GM12878 (cell line): ENCODE measurements at regions not wholly inside any gene's neighbourhood (a gene's known extent, or its start where the extent isn't known, plus 50 kb on each side); places are given as distances from the start of the nearest gene placed in this dataset.

Experiments used
- ATAC-seq: fragments of 200-7000 bp; cut with Tn5 transposase; 3 replicates; pipeline ENCODE4 v1.9.1; 2020; ENCODE audit warnings: mild to moderate bottlenecking, moderate library complexity
- BruUV-seq: library from RNA; stranded (reverse); fragments of 400-500 nt; replicated peaks from 2 replicates; lab custom pipeline; 2021; lab: Mats Ljungman, UMichigan
- CTCF ChIA-PET: fragments of 300-600 bp; sonication (Branson Sonifier 250); formaldehyde crosslinking; extraction: SDS; loops from one replicate; lab custom pipeline; 2021; ENCODE audit warnings: inconsistent platforms; lab: Yijun Ruan, JAX
- POLR2A ChIA-PET: fragments of 350-600 bp; formaldehyde crosslinking; extraction: SDS; loops from one replicate; lab custom pipeline; 2021; ENCODE audit warnings: inconsistent platforms; lab: Charles Lee
- RAD21 ChIA-PET: fragments of 300-600 bp; sonication (Branson Sonifier 250); formaldehyde crosslinking; loops from one replicate; lab custom pipeline; 2023; ENCODE audit warnings: antibody characterized with exemption; ENCODE audit not compliant: unreplicated experiment; lab: Charles Lee
- SMC1A ChIA-PET: fragments of 300-600 bp; sonication (Branson Sonifier 250); formaldehyde crosslinking; loops from one replicate; lab custom pipeline; 2023; ENCODE audit not compliant: unreplicated experiment, uncharacterized antibody; lab: Charles Lee
- DNase-seq: peaks from one replicate; pipeline ENCODE4 v3.0.0-alpha.2; 2011; ENCODE audit warnings: low read depth, low spot score
- FAIRE-seq: peaks from 3 replicates; lab custom pipeline; 2011; peaks lifted over from hg19 to GRCh38; lab: Jason Lieb, UNC
- H2AFZ ChIP-seq: 2 replicates; pipeline ENCODE4 v1.6.0; 2011; ENCODE audit warnings: low read depth, low read length, control low read depth; ENCODE audit not compliant: control insufficient read depth
- H3K27ac ChIP-seq: 2 replicates; pipeline ENCODE4 v1.5.1; 2011; ENCODE audit warnings: control low read depth; ENCODE audit not compliant: control insufficient read depth, insufficient read depth
- H3K27me3 ChIP-seq, 2 experiments: replicated peaks in 1 of 2; 2 replicates each; pipeline versions ENCODE4 v1.6.0 to v1.6.1; 2011; ENCODE audit warnings: low read length in 1 of 2; ENCODE audit not compliant: control insufficient read depth in 2 of 2, insufficient read depth in 2 of 2
- H3K36me3 ChIP-seq, 2 experiments: 2 replicates each; pipeline ENCODE4 v1.5.1; 2011; ENCODE audit warnings: low read length in 1 of 2; ENCODE audit not compliant: control insufficient read depth in 2 of 2, insufficient read depth in 2 of 2
- H3K4me1 ChIP-seq: 2 replicates; pipeline ENCODE4 v1.6.1; 2011; ENCODE audit warnings: mild to moderate bottlenecking, low read length, moderate library complexity, mixed read lengths; ENCODE audit not compliant: control insufficient read depth, insufficient read depth
- H3K4me2 ChIP-seq: 2 replicates; pipeline ENCODE4 v1.6.0; 2011; ENCODE audit warnings: control low read depth; ENCODE audit not compliant: control insufficient read depth, insufficient read depth
- H3K4me3 ChIP-seq: fragments of 200-600 bp; sonication (generic); 2 replicates; pipeline ENCODE4 v1.5.1; 2016
- H3K79me2 ChIP-seq: 2 replicates; pipeline ENCODE4 v1.6.0; 2011; ENCODE audit warnings: low read length; ENCODE audit not compliant: control insufficient read depth, insufficient read depth
- H3K9ac ChIP-seq: 2 replicates; pipeline ENCODE4 v1.8.0; 2011; ENCODE audit warnings: low read length, control low read depth, mixed read lengths; ENCODE audit not compliant: control insufficient read depth, insufficient read depth
- H3K9me3 ChIP-seq: replicated peaks from 3 replicates; pipeline ENCODE4 v1.5.1; 2011; ENCODE audit warnings: mild to moderate bottlenecking, low read length; ENCODE audit not compliant: control insufficient read depth, insufficient read depth
- H4K20me1 ChIP-seq: 2 replicates; pipeline ENCODE4 v1.6.0; 2011; ENCODE audit not compliant: control insufficient read depth, insufficient read depth
- BCLAF1 ChIP-seq: fragments of 450-650 bp; IDR thresholded peaks from 2 replicates; pipeline ENCODE4 v1.6.1; 2017; ENCODE audit warnings: antibody characterized with exemption, mild to moderate bottlenecking, moderate library complexity
- CBX3 ChIP-seq: fragments of 200-600 bp; sonication (generic); IDR thresholded peaks from 2 replicates; pipeline ENCODE4 v1.6.1; 2016; ENCODE audit warnings: low read depth, borderline replicate concordance
- CREM ChIP-seq: IDR thresholded peaks from 2 replicates; pipeline ENCODE4 v1.6.1; 2014; ENCODE audit warnings: antibody characterized with exemption, low read depth
- DPF2 ChIP-seq: fragments of 450-650 bp; IDR thresholded peaks from 2 replicates; pipeline ENCODE4 v1.6.1; 2017; ENCODE audit warnings: mild to moderate bottlenecking
- EED ChIP-seq: sonication (generic); IDR thresholded peaks from 2 replicates; pipeline ENCODE4 v1.6.1; 2016; ENCODE audit warnings: antibody characterized with exemption, low read depth
- EZH2 ChIP-seq: IDR thresholded peaks from 2 replicates; pipeline ENCODE4 v1.6.1; 2012; ENCODE audit warnings: low read depth, mild to moderate bottlenecking, control low read depth, inconsistent platforms, low read length, borderline replicate concordance; ENCODE audit not compliant: control insufficient read depth
- KDM1A ChIP-seq: fragments of 200-600 bp; sonication (generic); IDR thresholded peaks from 2 replicates; pipeline ENCODE4 v1.6.1; 2016; ENCODE audit warnings: borderline replicate concordance
- PKNOX1 ChIP-seq: fragments of 450-650 bp; IDR thresholded peaks from 2 replicates; pipeline ENCODE4 v1.6.1; 2016; ENCODE audit warnings: mild to moderate bottlenecking
- RAD21 ChIP-seq: IDR thresholded peaks from 2 replicates; pipeline ENCODE4 v1.6.1; 2011; ENCODE audit warnings: mild to moderate bottlenecking, low read depth, low read length, moderate library complexity; ENCODE audit not compliant: insufficient read depth
- SPI1 ChIP-seq: IDR thresholded peaks from 2 replicates; pipeline ENCODE4 v1.6.1; 2011; ENCODE audit warnings: low read depth, mild to moderate bottlenecking, low read length, moderate library complexity, borderline replicate concordance; ENCODE audit not compliant: insufficient read depth
- WRNIP1 ChIP-seq: IDR thresholded peaks from 2 replicates; pipeline ENCODE4 v1.6.1; 2011; ENCODE audit warnings: low read depth, low read length, improper control_type of control experiment, borderline replicate concordance
- ZSCAN29 ChIP-seq: fragments of 450-650 bp; IDR thresholded peaks from 2 replicates; pipeline ENCODE4 v1.6.1; 2017; ENCODE audit warnings: mild to moderate bottlenecking, moderate library complexity
- WGBS: methylation state at CpG from one replicate; pipeline ENCODE4 v1.1.6; 2016; ENCODE audit warnings: low lambda C conversion rate; ENCODE audit not compliant: insufficient replicate concordance, insufficient coverage; ENCODE audit errors: missing lambda C conversion rate; 5-methylcytosine and 5-hydroxymethylcytosine counted together
- in situ Hi-C: fragments of 300-500 bp; cut with MboI; formaldehyde crosslinking; loops from 9 replicates; pipeline ENCODE4 v1.14.3; 2018; ENCODE audit warnings: mixed read lengths
- intact Hi-C: fragments of 100-400 bp; cut with micrococcal nuclease; formaldehyde crosslinking; loops from one replicate; pipeline ENCODE4 v1.14.2; 2022; ENCODE audit not compliant: unreplicated experiment
- TF ChIP-seq, protein P1 (sequence below): fragments of 450-650 bp; IDR thresholded peaks from 2 replicates; pipeline ENCODE4 v1.6.1; 2014; ENCODE audit warnings: mild to moderate bottlenecking

GRCh38 chr9:21579247-21579671 is 97.1 kb upstream of the IFNE start:
- ChIA-PET POLR2A (no interaction called here), SMC1A (no interaction called here), CTCF (interaction anchor here (1.0 kb wide), 2 partner anchors 125 to 145 kb away, joined by 3 to 4 read pairs; no protein-coding TSS in a partner anchor), RAD21 (no interaction called here)
- ATAC-seq, result no peak
- Histone ChIP-seq H3K36me3 (no peaks in the 10 kb centered on the region), H3K27ac (no peak overlapping the region), H3K9me3 (no peaks in the 10 kb centered on the region), H3K4me2 (no peak overlapping the region), H2AFZ (no peak overlapping the region), H3K27me3 (no peaks in the 10 kb centered on the region), H3K4me1 (peaks cover 4% of the 10 kb centered on the region; the same call in 1 of the 2 replicates), H3K79me2 (no peaks in the 10 kb centered on the region), H3K4me3 (no peak overlapping the region), H3K9ac (no peak overlapping the region), H4K20me1 (no peaks in the 10 kb centered on the region)
- no peak for FAIRE-seq
- no TSS peak for BruUV-seq
- TF ChIP-seq PKNOX1 (no peak), ZSCAN29 (no peak), SPI1 (no peak)
- 66% methylated on average over 4 of the region's 4 CpGs for WGBS
- DNase-seq, result no peak
- intact Hi-C loops (no loop called here), in situ Hi-C loops (no loop called here)

- POLR2A ChIA-PET, result no interaction called here
- CTCF ChIA-PET, result no interaction called here
- RAD21 ChIA-PET, result no interaction called here
- Histone ChIP-seq H3K4me3 (no peak overlapping the region), H3K27me3 (no peaks in the 10 kb centered on the region), H4K20me1 (no peaks in the 10 kb centered on the region), H3K27ac (no peak overlapping the region), H3K9me3 (no peaks in the 10 kb centered on the region), H2AFZ (no peak overlapping the region), H3K4me1 (peaks cover 4% of the 10 kb centered on the region; the same call in 1 of the 2 replicates), H3K9ac (no peak overlapping the region), H3K4me2 (no peak overlapping the region), H3K79me2 (no peaks in the 10 kb centered on the region), H3K36me3 (no peaks in the 10 kb centered on the region)
- no TSS peak for BruUV-seq
- DNase-seq (no peak), ATAC-seq (no peak), FAIRE-seq (no peak)
- SMC1A ChIA-PET, result no interaction called here
- in situ Hi-C loops (no loop called here), intact Hi-C loops (no loop called here)
- 7% methylated on average over 1 of the region's 1 CpG for WGBS
- TF ChIP-seq KDM1A (no peak), CREM (no peak), WRNIP1 (no peak), RAD21 (no peak), EED (no peak), EZH2 (no peak), CBX3 (no peak), DPF2 (no peak), BCLAF1 (no peak)
- TF ChIP-seq, protein P1, sequence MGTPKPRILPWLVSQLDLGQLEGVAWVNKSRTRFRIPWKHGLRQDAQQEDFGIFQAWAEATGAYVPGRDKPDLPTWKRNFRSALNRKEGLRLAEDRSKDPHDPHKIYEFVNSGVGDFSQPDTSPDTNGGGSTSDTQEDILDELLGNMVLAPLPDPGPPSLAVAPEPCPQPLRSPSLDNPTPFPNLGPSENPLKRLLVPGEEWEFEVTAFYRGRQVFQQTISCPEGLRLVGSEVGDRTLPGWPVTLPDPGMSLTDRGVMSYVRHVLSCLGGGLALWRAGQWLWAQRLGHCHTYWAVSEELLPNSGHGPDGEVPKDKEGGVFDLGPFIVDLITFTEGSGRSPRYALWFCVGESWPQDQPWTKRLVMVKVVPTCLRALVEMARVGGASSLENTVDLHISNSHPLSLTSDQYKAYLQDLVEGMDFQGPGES, result no peak
Measured at GRCh38 chr9:21579743-21580142, 97.6 kb upstream of the IFNE start.
